HG03342 (cell line): ENCODE measurements at regions not wholly inside any gene's neighbourhood (a gene's known extent, or its start where the extent isn't known, plus 50 kb on each side); places are given as distances from the start of the nearest gene placed in this dataset.
"Not testable (repeated sequence)": the region's sequence is repeated elsewhere in the genome, so short reads cannot be mapped to it uniquely, and the experiment has no call there.

Source experiments
- ATAC-seq: cut with Tn5 transposase; IDR thresholded peaks from one replicate; pipeline ENCODE4 v1.9.1; 2021; ENCODE audit warnings: mild to moderate bottlenecking, moderate library complexity; ENCODE audit not compliant: unreplicated experiment

GRCh38 chr2:64867253-64867996, 121.8 kb upstream of the SLC1A4 start:
- no peak for ATAC-seq

- ATAC-seq: no peak
These were observed 120.1 kb upstream of the SLC1A4 start for GRCh38 chr2:64869126-64869525.

GRCh38 chr2:64873472-64873924, 115.7 kb upstream of the SLC1A4 start:
- ATAC-seq: peak; percentile 87

GRCh38 chr2:64874593-64874992, 114.6 kb upstream of the SLC1A4 start:
- no peak for ATAC-seq

- no peak for ATAC-seq
These were observed 113.8 kb upstream of the SLC1A4 start for GRCh38 chr2:64875368-64875767.

- no peak for ATAC-seq
These were observed 113.0 kb upstream of the SLC1A4 start for GRCh38 chr2:64876137-64876647.

- no peak for ATAC-seq
These were observed 109.5 kb upstream of the SLC1A4 start for GRCh38 chr2:64879745-64880144.

- no peak for ATAC-seq
These were observed 108.8 kb upstream of the SLC1A4 start for GRCh38 chr2:64880193-64880951.

- no peak for ATAC-seq
These were observed 108.1 kb upstream of the SLC1A4 start for GRCh38 chr2:64881037-64881492.

- no peak for ATAC-seq
These were observed 101.6 kb upstream of the SLC1A4 start for GRCh38 chr2:64887565-64887964.

GRCh38 chr2:64888591-64889309, 100.4 kb upstream of the SLC1A4 start:
- ATAC-seq: no peak

GRCh38 chr2:64889803-64890202, 99.4 kb upstream of the SLC1A4 start:
- ATAC-seq: no peak

- not testable (repeated sequence) for ATAC-seq
These were observed 92.6 kb upstream of the SLC1A4 start for GRCh38 chr2:64896572-64896971.

GRCh38 chr2:64899081-64899865, 89.9 kb upstream of the SLC1A4 start:
- ATAC-seq: no peak

GRCh38 chr2:64899876-64900275, 89.3 kb upstream of the SLC1A4 start:
- not testable (repeated sequence) for ATAC-seq

- no peak for ATAC-seq
These were observed 84.5 kb upstream of the SLC1A4 start for GRCh38 chr2:64904413-64905329.

- no peak for ATAC-seq
These were observed 83.7 kb upstream of the SLC1A4 start for GRCh38 chr2:64905338-64906024.

- no peak for ATAC-seq
These were observed 82.2 kb upstream of the SLC1A4 start for GRCh38 chr2:64906853-64907536.
